Endothelial cell of umbilical vein (primary cell): ENCODE measurements at regions not wholly inside any gene's neighbourhood (a gene's known extent, or its start where the extent isn't known, plus 50 kb on each side); places are given as distances from the start of the nearest gene placed in this dataset.

Source experiments
- BruUV-seq: library from RNA; stranded (reverse); fragments of 400-500 nt; replicated peaks from 2 replicates; lab custom pipeline; 2021; lab: Mats Ljungman, UMichigan
- CTCF ChIA-PET: fragments of 300-600, 350-600 bp; sonication (Branson Sonifier 250); formaldehyde crosslinking; loops from one replicate; lab custom pipeline; 2021; ENCODE audit warnings: antibody characterized with exemption, inconsistent platforms; lab: Charles Lee
- POLR2A ChIA-PET: fragments of 300-600, 350-600 bp; sonication (Branson Sonifier 250); formaldehyde crosslinking; loops from one replicate; lab custom pipeline; 2021; ENCODE audit warnings: antibody characterized with exemption, inconsistent platforms; lab: Charles Lee
- DNase-seq: peaks from one replicate; pipeline ENCODE4 v3.0.0-alpha.2; 2011; ENCODE audit warnings: low read depth, low spot score
- FAIRE-seq: peaks from 2 replicates; lab custom pipeline; 2011; peaks lifted over from hg19 to GRCh38; lab: Jason Lieb, UNC
- H2AFZ ChIP-seq: 2 replicates; pipeline ENCODE4 v1.6.0; 2012; ENCODE audit warnings: low read depth, low read length, control low read depth, inconsistent platforms
- H3K27ac ChIP-seq: 2 replicates; pipeline ENCODE4 v1.5.1; 2011; ENCODE audit warnings: low read depth, mild to moderate bottlenecking, control low read depth, low read length, moderate library complexity; ENCODE audit not compliant: insufficient read depth
- H3K27me3 ChIP-seq, 2 experiments: 2 replicates each; pipeline versions ENCODE4 v1.6.0 to v1.6.1; 2011; ENCODE audit warnings: low read length in 2 of 2, mixed read lengths in 1 of 2; ENCODE audit not compliant: control insufficient read depth in 2 of 2, insufficient read depth in 2 of 2
- H3K36me3 ChIP-seq, 2 experiments: 2 replicates in 1 of 2; 3 replicates in 1 of 2; pipeline ENCODE4 v1.5.1; 2011; ENCODE audit warnings: low read length in 2 of 2, mild to moderate bottlenecking in 1 of 2, moderate library complexity in 1 of 2; ENCODE audit not compliant: control insufficient read depth in 2 of 2, insufficient read depth in 2 of 2; ENCODE audit errors: extremely low read depth in 1 of 2
- H3K4me1 ChIP-seq: 3 replicates; pipeline ENCODE4 v1.5.1; 2011; ENCODE audit warnings: mild to moderate bottlenecking, low read length; ENCODE audit not compliant: control insufficient read depth, insufficient read depth; ENCODE audit errors: extremely low read depth
- H3K4me2 ChIP-seq: 2 replicates; pipeline ENCODE4 v1.6.1; 2011; ENCODE audit warnings: low read length, control low read depth, mixed read lengths; ENCODE audit not compliant: insufficient read depth
- H3K4me3 ChIP-seq, 3 experiments: fragments of 200-600 bp in 1 of 3; sonication (generic), shearing (Covaris generic) in 1 of 3; replicated peaks in 1 of 3; 2 replicates each; pipeline ENCODE4 v1.5.1; 2011 to 2016; ENCODE audit warnings: control low read depth in 3 of 3, low read length in 3 of 3, mild to moderate bottlenecking in 2 of 3, inconsistent platforms in 1 of 3, low read depth in 1 of 3, moderate library complexity in 1 of 3; ENCODE audit not compliant: insufficient read depth in 1 of 3
- H3K79me2 ChIP-seq: 2 replicates; pipeline ENCODE4 v1.6.0; 2012; ENCODE audit warnings: low read length, inconsistent platforms; ENCODE audit not compliant: control insufficient read depth, insufficient read depth
- H3K9ac ChIP-seq: replicated peaks from 2 replicates; pipeline ENCODE3; 2011; ENCODE audit warnings: low read length, control low read depth; ENCODE audit not compliant: insufficient read depth; ENCODE audit errors: extremely low read depth
- H3K9me1 ChIP-seq: replicated peaks from 3 replicates; pipeline ENCODE4 v1.6.0; 2011; ENCODE audit warnings: mild to moderate bottlenecking, low read length; ENCODE audit not compliant: control insufficient read depth, insufficient read depth; ENCODE audit errors: extremely low read depth
- H3K9me3 ChIP-seq: replicated peaks from 2 replicates; pipeline ENCODE4 v1.5.1; 2012; ENCODE audit warnings: low read length, inconsistent platforms; ENCODE audit not compliant: control insufficient read depth, insufficient read depth
- H4K20me1 ChIP-seq: replicated peaks from 2 replicates; pipeline ENCODE3; 2011; ENCODE audit warnings: mild to moderate bottlenecking, low read length; ENCODE audit not compliant: control insufficient read depth, insufficient read depth; ENCODE audit errors: extremely low read depth
- CTCF ChIP-seq, 2 donors: IDR thresholded peaks; 1 replicate in 1 of 2; 2 replicates in 1 of 2; pipeline ENCODE4 v1.5.1; 2011; ENCODE audit warnings: low read length in 2 of 2, mild to moderate bottlenecking in 2 of 2, moderate library complexity in 2 of 2, control low read depth in 1 of 2, inconsistent platforms in 1 of 2, low read depth in 1 of 2; ENCODE audit not compliant: insufficient read depth in 1 of 2; ENCODE audit errors: extremely low read depth in 1 of 2
- EZH2 ChIP-seq: IDR thresholded peaks from 2 replicates; pipeline ENCODE4 v1.6.1; 2012; ENCODE audit warnings: borderline replicate concordance, low read depth, mild to moderate bottlenecking, moderate library complexity, low read length, inconsistent platforms; ENCODE audit not compliant: severe bottlenecking
- FOS ChIP-seq: IDR thresholded peaks from 2 replicates; pipeline ENCODE4 v1.6.1; 2011; ENCODE audit warnings: mild to moderate bottlenecking, low read length, moderate library complexity, borderline replicate concordance; ENCODE audit not compliant: insufficient read depth
- GATA2 ChIP-seq: IDR thresholded peaks from 2 replicates; pipeline ENCODE4 v1.7.0; 2011; ENCODE audit warnings: low read depth, mild to moderate bottlenecking, moderate library complexity, mixed read lengths, low read length; ENCODE audit not compliant: insufficient read length, insufficient read depth
- JUN ChIP-seq: IDR thresholded peaks from 2 replicates; pipeline ENCODE4 v1.6.1; 2011; ENCODE audit warnings: borderline replicate concordance, low read depth; ENCODE audit not compliant: insufficient read length, insufficient read depth
- MAX ChIP-seq: IDR thresholded peaks from 2 replicates; pipeline ENCODE4 v1.6.1; 2011; ENCODE audit not compliant: insufficient read depth, insufficient read length
- MYC ChIP-seq: IDR thresholded peaks from one replicate; pipeline ENCODE4 v1.6.1; 2011; ENCODE audit warnings: mild to moderate bottlenecking, low read depth, low read length
- POLR2A ChIP-seq: IDR thresholded peaks from 2 replicates; pipeline ENCODE4 v1.6.1; 2012; ENCODE audit warnings: low read depth, mild to moderate bottlenecking, control low read depth, low read length
- POLR2AphosphoS5 ChIP-seq: IDR thresholded peaks from 2 replicates; pipeline ENCODE4 v1.6.1; 2012; ENCODE audit warnings: low read depth, mild to moderate bottlenecking, control low read depth, low read length, moderate library complexity; ENCODE audit not compliant: insufficient read depth
- dilution Hi-C: fragments of 300-500 bp; cut with MboI; formaldehyde crosslinking; loops from one replicate; pipeline ENCODE4 v1.15.0; 2019; ENCODE audit warnings: low sequenced_read_pairs; ENCODE audit not compliant: extremely low pct_ligation_motif_present
- intact Hi-C: fragments of 100-400 bp; cut with micrococcal nuclease; formaldehyde crosslinking; loops from one replicate; pipeline ENCODE4 v1.10.0; 2022

GRCh38 chr3:150248888-150249681 lies 159.0 kb upstream of the TSC22D2 start:
- Histone ChIP-seq H2AFZ (no peak overlapping the region), H3K27ac (no peak overlapping the region), H3K27me3 (peaks cover 0 to 2% of the 10 kb centered on the region in 2 experiments), H3K4me3 (no peak overlapping the region), H4K20me1 (no peaks in the 10 kb centered on the region), H3K4me1 (peaks cover 29% of the 10 kb centered on the region), H3K4me2 (no peak overlapping the region), H3K9me3 (no peaks in the 10 kb centered on the region), H3K9me1 (no peaks in the 10 kb centered on the region), H3K79me2 (no peaks in the 10 kb centered on the region), H3K36me3 (no peaks in the 10 kb centered on the region), H3K9ac (no peak overlapping the region)
- dilution Hi-C loops: loop anchor here (25.0 kb wide), 1 partner anchor 163 kb away; the partner anchor contains the start of gene TSC22D2
- POLR2A ChIA-PET: no interaction called here
- intact Hi-C loops: no loop called here
- DNase-seq (no peak), FAIRE-seq (no peak)
- BruUV-seq: no TSS peak
- TF ChIP-seq POLR2A: no peak
- no peak for TF ChIP-seq EZH2
- no peak for TF ChIP-seq CTCF (IDR thresholded peaks at IDR 0.05; ENCODE audit: extremely low read depth in 1 of 2, insufficient read depth in 1 of 2, low read depth in 1 of 2, low read length in 2 of 2)
- no peak for TF ChIP-seq JUN
- no peak for TF ChIP-seq FOS
- TF ChIP-seq POLR2AphosphoS5: no peak
- TF ChIP-seq MYC: no peak
- no peak for TF ChIP-seq GATA2
- no peak for TF ChIP-seq MAX
- CTCF ChIA-PET: interaction anchor here (0.7 to 1.5 kb wide), 6 partner anchors 9 to 90 kb away, joined by 3 to 4 read pairs (median 4); no protein-coding TSS in a partner anchor
